Heart left ventricle (tissue), 13 donors: ENCODE measurements at regions not wholly inside any gene's neighbourhood (a gene's known extent, or its start where the extent isn't known, plus 50 kb on each side); places are given as distances from the start of the nearest gene placed in this dataset.

Experiments used
- POLR2A ChIP-seq, 2 donors: fragments of 450-650 bp; IDR thresholded peaks; one replicate each; pipeline ENCODE4 v1.6.1; 2017; ENCODE audit warnings: antibody characterized with exemption in 2 of 2, mild to moderate bottlenecking in 2 of 2, moderate library complexity in 2 of 2
- TF ChIP-seq, protein P1 (sequence below), 12 donors: fragments of 200-600 bp; sonication (generic) in 4 of 12; IDR thresholded peaks; one replicate each; pipeline versions ENCODE4 v1.5.0 to v1.8.0; 2018 to 2022; ENCODE audit warnings: antibody characterized with exemption in 12 of 12, mild to moderate bottlenecking in 5 of 12
- donor health status: ischemic (EF 13 %, LVEDD 7.1; RV severe dilation, severe dysfunction).
- donor health status: DM: no; HTN: yes; CAD: no.
- donor health status: DM: no; HTN: no; CAD: no.
- donor health status: ischemic (EF 25% LVEDD 6.9; RV normal size, moderate dysfunction).
- donor health status: ischemic (EF 25% LVEDD 5.7; RV mildly dilated, moderate dysfunction).
- donor health status: ischemic (EF 35%, LVEDD 5.7; RV mildly dilated, moderate dysfunction).
- donor health status: nonischemic (EF 11% LVEDD 7.7; RV severe dilation, severe dysfunction).
- donor health status: DM: yes; HTN: yes; CAD: no.
- donor health status: PGD.
- donor health status: ischemic (EF 29% LVEDD 5.4; RV normal size, mild dysfunction).
- donor health status: nonischemic (EF 23%, LVEDD 6.1; RV moderate dilation, normal function).

- no peak for TF ChIP-seq POLR2A (IDR thresholded peaks at IDR 0.05)
- TF ChIP-seq, protein P1, sequence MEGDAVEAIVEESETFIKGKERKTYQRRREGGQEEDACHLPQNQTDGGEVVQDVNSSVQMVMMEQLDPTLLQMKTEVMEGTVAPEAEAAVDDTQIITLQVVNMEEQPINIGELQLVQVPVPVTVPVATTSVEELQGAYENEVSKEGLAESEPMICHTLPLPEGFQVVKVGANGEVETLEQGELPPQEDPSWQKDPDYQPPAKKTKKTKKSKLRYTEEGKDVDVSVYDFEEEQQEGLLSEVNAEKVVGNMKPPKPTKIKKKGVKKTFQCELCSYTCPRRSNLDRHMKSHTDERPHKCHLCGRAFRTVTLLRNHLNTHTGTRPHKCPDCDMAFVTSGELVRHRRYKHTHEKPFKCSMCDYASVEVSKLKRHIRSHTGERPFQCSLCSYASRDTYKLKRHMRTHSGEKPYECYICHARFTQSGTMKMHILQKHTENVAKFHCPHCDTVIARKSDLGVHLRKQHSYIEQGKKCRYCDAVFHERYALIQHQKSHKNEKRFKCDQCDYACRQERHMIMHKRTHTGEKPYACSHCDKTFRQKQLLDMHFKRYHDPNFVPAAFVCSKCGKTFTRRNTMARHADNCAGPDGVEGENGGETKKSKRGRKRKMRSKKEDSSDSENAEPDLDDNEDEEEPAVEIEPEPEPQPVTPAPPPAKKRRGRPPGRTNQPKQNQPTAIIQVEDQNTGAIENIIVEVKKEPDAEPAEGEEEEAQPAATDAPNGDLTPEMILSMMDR (IDR thresholded peaks at IDR 0.05): no peak
Observed at GRCh38 chrX:122788216-122788615, 395.9 kb upstream of the GRIA3 start.
